Kidney (tissue), 13 donors: ENCODE measurements at regions not wholly inside any gene's neighbourhood (a gene's known extent, or its start where the extent isn't known, plus 50 kb on each side); places are given as distances from the start of the nearest gene placed in this dataset.

Experiments
- DNase-seq, 5 donors: peaks; one replicate each; pipeline ENCODE4 v3.0.0-alpha.2; 2013 to 2020
- FAIRE-seq: peaks from 2 replicates; lab custom pipeline; 2012; peaks lifted over from hg19 to GRCh38; lab: Jason Lieb, UNC
- H3K27ac ChIP-seq, 2 donors: one replicate each; pipeline ENCODE4 v1.7.0; 2013; ENCODE audit warnings: low read depth in 2 of 2, low read length in 2 of 2, inconsistent platforms in 1 of 2
- H3K27me3 ChIP-seq: one replicate; pipeline ENCODE4 v1.7.1; 2013; ENCODE audit warnings: low read length, inconsistent platforms; ENCODE audit not compliant: control insufficient read depth, insufficient read depth
- H3K36me3 ChIP-seq, 3 donors: one replicate each; pipeline versions ENCODE4 v1.7.0 to v1.7.1; 2013; ENCODE audit warnings: low read length in 3 of 3, control low read depth in 1 of 3, inconsistent platforms in 1 of 3; ENCODE audit not compliant: insufficient read depth in 3 of 3, control insufficient read depth in 2 of 3
- H3K4me1 ChIP-seq, 3 donors: one replicate each; pipeline versions ENCODE4 v1.7.0 to v1.7.1; 2013; ENCODE audit warnings: low read length in 3 of 3, inconsistent platforms in 1 of 3, low read depth in 1 of 3; ENCODE audit not compliant: control insufficient read depth in 2 of 3, insufficient read depth in 2 of 3
- H3K4me3 ChIP-seq, 3 donors: one replicate each; pipeline versions ENCODE4 v1.7.0 to v1.8.1; 2013; ENCODE audit warnings: low read length in 3 of 3, control low read depth in 1 of 3, inconsistent platforms in 1 of 3
- H3K9ac ChIP-seq, 3 donors: one replicate each; pipeline versions ENCODE4 v1.7.0 to v1.7.1; 2013; ENCODE audit warnings: low read length in 3 of 3, control low read depth in 1 of 3, inconsistent platforms in 1 of 3
- H3K9me3 ChIP-seq, 3 donors: one replicate each; pipeline versions ENCODE4 v1.7.0 to v1.7.1; 2013; ENCODE audit warnings: low read length in 3 of 3, control low read depth in 1 of 3, inconsistent platforms in 1 of 3; ENCODE audit not compliant: control insufficient read depth in 2 of 3, insufficient read depth in 1 of 3
- intact Hi-C: fragments of 100-400 bp; cut with DNase I; formaldehyde crosslinking; loops from one replicate; pipeline ENCODE4 v1.11.1; 2022
- TF ChIP-seq, protein P1 (sequence below): IDR thresholded peaks from 3 replicates; pipeline ENCODE4 v1.5.1; 2012; ENCODE audit warnings: mild to moderate bottlenecking, moderate library complexity, borderline replicate concordance; ENCODE audit not compliant: insufficient read depth; ENCODE audit errors: extremely low read depth
- donor health status: control.
- donor health status: control.
- donor health status: control.
- donor health status: control.
- donor health status: control.
- donor health status: DM: yes; HTN: yes; CAD: no.
- donor health status: Normal renal cell carcinoma (clear cell type).

- Histone ChIP-seq H3K36me3 (no peaks in the 10 kb centered on the region), H3K27me3 (no peaks in the 10 kb centered on the region), H3K4me3 (no peak overlapping the region), H3K9me3 (no peaks in the 10 kb centered on the region), H3K27ac (no peak overlapping the region), H3K9ac (no peak overlapping the region), H3K4me1 (peaks cover 0 to 10% (median 3%) of the 10 kb centered on the region in 3 donors)
- intact Hi-C loops, result loop anchor here (10.0 kb wide), 1 partner anchor 294 kb away; the partner anchor contains the start of gene CCR5
- DNase-seq, result no peak
- no peak for FAIRE-seq
- TF ChIP-seq, protein P1, sequence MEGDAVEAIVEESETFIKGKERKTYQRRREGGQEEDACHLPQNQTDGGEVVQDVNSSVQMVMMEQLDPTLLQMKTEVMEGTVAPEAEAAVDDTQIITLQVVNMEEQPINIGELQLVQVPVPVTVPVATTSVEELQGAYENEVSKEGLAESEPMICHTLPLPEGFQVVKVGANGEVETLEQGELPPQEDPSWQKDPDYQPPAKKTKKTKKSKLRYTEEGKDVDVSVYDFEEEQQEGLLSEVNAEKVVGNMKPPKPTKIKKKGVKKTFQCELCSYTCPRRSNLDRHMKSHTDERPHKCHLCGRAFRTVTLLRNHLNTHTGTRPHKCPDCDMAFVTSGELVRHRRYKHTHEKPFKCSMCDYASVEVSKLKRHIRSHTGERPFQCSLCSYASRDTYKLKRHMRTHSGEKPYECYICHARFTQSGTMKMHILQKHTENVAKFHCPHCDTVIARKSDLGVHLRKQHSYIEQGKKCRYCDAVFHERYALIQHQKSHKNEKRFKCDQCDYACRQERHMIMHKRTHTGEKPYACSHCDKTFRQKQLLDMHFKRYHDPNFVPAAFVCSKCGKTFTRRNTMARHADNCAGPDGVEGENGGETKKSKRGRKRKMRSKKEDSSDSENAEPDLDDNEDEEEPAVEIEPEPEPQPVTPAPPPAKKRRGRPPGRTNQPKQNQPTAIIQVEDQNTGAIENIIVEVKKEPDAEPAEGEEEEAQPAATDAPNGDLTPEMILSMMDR, result no peak
Measured at GRCh38 chr3:46080124-46080968, 53.1 kb upstream of the XCR1 start.

- DNase-seq, result peak; percentile 80 to 97 (median 88)
- Histone ChIP-seq H3K27me3 (no peaks in the 10 kb centered on the region), H3K27ac (no peak overlapping the region), H3K4me1 (peaks cover 0 to 10% (median 3%) of the 10 kb centered on the region in 3 donors), H3K4me3 (peak overlapping the region in 2 of 3 donors; percentile 27 to 55), H3K36me3 (no peaks in the 10 kb centered on the region), H3K9ac (peak overlapping the region in 1 of 3 donors; percentile 43), H3K9me3 (no peaks in the 10 kb centered on the region)
- intact Hi-C loops, result loop anchor here (5.0 kb wide), 1 partner anchor 137 kb away; the partner anchor contains the start of gene CXCR6
- TF ChIP-seq, protein P1, result peak; percentile 95
- FAIRE-seq, result peak; percentile 91
Measured at GRCh38 chr3:46078712-46079400, 51.6 kb upstream of the XCR1 start.
